Omental fat pad (tissue), 3 donors: ENCODE measurements at regions not wholly inside any gene's neighbourhood (a gene's known extent, or its start where the extent isn't known, plus 50 kb on each side); places are given as distances from the start of the nearest gene placed in this dataset.
"Not testable (repeated sequence)": the region's sequence is repeated elsewhere in the genome, so short reads cannot be mapped to it uniquely, and the experiment has no call there.

Source experiments
- ATAC-seq: fragments of 150-250 bp; one replicate; pipeline ENCODE4 v1.9.1; 2016; ENCODE audit warnings: mild to moderate bottlenecking, moderate library complexity; ENCODE audit not compliant: low FRiP score
- DNase-seq: peaks from one replicate; pipeline ENCODE4 v3.0.0-alpha.2; 2019; ENCODE audit warnings: low spot score
- CTCF ChIP-seq, 3 donors: fragments of 450-650 bp; IDR thresholded peaks; one replicate each; pipeline ENCODE4 v1.5.1; 2016 to 2017; ENCODE audit warnings: antibody characterized with exemption in 3 of 3, mild to moderate bottlenecking in 3 of 3, moderate library complexity in 2 of 3

GRCh38 chr9:100785946-100786345 is 208.1 kb downstream of the CAVIN4 start:
- ATAC-seq, result no peak
- no peak for DNase-seq
- TF ChIP-seq CTCF (IDR thresholded peaks at IDR 0.05), result no peak

GRCh38 chr9:100794738-100795269 is 216.9 kb downstream of the CAVIN4 start:
- DNase-seq (no peak), ATAC-seq (no peak)
- no peak for TF ChIP-seq CTCF (IDR thresholded peaks at IDR 0.05)

GRCh38 chr9:100803956-100804355 is 224.6 kb upstream of the PLPPR1 start:
- no peak for TF ChIP-seq CTCF (IDR thresholded peaks at IDR 0.05)
- ATAC-seq (no peak), DNase-seq (no peak)

GRCh38 chr9:100811643-100812042 is 216.9 kb upstream of the PLPPR1 start:
- TF ChIP-seq CTCF (IDR thresholded peaks at IDR 0.05), result no peak
- DNase-seq (no peak), ATAC-seq (no peak)

- no peak for TF ChIP-seq CTCF (IDR thresholded peaks at IDR 0.05)
- ATAC-seq (no peak), DNase-seq (no peak)
Measured at GRCh38 chr9:100813871-100814270, 214.7 kb upstream of the PLPPR1 start.

GRCh38 chr9:100819980-100820379 is 208.5 kb upstream of the PLPPR1 start:
- ATAC-seq (no peak), DNase-seq (no peak)
- TF ChIP-seq CTCF (IDR thresholded peaks at IDR 0.05), result no peak

DNA sequence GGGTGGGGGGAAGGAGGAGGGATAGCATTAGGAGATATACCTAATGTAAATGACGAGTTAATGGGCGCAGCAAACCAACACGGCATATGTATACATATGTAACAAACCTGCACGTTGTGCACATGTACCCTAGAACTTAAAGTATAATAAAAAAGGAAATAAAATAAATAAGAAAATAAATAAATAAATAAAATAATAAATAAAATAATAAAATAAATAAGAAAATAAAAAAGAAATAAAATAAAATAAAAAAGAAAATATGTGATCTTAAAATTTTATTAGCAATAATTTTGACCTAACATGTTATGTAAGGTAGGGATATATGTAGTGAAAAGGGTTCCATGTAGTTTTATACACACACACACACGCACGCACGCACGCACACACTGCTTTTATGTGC is 195.5 kb upstream of the PLPPR1 start:
- DNase-seq, ATAC-seq: not testable (repeated sequence)

- TF ChIP-seq CTCF (IDR thresholded peaks at IDR 0.05), result no peak
- ATAC-seq, result no peak
Measured at GRCh38 chr9:100838857-100839256, 189.7 kb upstream of the PLPPR1 start.

More at GRCh38 chr9:100838857-100839256, 189.7 kb upstream of the PLPPR1 start:
- DNase-seq, result no peak
